ENCODE measurements at regions not wholly inside any gene's neighbourhood (a gene's known extent, or its start where the extent isn't known, plus 50 kb on each side); places are given as distances from the start of the nearest gene placed in this dataset.
A peak's percentile ranks its signal among the peaks of the same experiment; 100 is the strongest.

DNA sequence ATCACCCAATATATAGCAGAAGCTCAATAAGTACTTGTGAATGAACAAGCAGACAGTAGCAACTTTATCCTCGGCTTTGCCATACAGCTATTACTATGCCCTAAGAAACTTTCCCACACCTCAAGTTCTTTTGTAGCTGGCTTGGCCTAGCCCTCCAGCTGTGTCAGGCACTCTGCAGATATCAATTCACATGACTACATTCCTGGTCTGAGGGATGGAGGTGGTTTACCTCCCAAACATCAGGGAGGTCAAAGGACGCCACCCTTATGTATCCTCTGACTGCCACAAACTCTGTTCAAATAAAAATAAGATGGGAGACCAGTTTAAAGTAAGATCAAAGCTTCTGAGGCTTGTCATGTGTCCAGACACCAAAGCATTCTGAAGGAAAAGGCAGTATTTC, 416.3 kb downstream of the PIK3R1 start:
- TF ChIP-seq, protein P1, sequence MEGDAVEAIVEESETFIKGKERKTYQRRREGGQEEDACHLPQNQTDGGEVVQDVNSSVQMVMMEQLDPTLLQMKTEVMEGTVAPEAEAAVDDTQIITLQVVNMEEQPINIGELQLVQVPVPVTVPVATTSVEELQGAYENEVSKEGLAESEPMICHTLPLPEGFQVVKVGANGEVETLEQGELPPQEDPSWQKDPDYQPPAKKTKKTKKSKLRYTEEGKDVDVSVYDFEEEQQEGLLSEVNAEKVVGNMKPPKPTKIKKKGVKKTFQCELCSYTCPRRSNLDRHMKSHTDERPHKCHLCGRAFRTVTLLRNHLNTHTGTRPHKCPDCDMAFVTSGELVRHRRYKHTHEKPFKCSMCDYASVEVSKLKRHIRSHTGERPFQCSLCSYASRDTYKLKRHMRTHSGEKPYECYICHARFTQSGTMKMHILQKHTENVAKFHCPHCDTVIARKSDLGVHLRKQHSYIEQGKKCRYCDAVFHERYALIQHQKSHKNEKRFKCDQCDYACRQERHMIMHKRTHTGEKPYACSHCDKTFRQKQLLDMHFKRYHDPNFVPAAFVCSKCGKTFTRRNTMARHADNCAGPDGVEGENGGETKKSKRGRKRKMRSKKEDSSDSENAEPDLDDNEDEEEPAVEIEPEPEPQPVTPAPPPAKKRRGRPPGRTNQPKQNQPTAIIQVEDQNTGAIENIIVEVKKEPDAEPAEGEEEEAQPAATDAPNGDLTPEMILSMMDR (IDR thresholded peaks at IDR 0.05; ENCODE audit: unreplicated experiment), result no peak
- Mint-ChIP-seq H3K4me3 (ENCODE audit: unreplicated experiment) (no peak overlapping the region), H3K4me1 (ENCODE audit: unreplicated experiment) (no peaks in the 10 kb centered on the region), H3K27me3 (ENCODE audit: unreplicated experiment) (no peaks in the 10 kb centered on the region), H3K27ac (ENCODE audit: unreplicated experiment) (no peak overlapping the region), H3K36me3 (ENCODE audit: low read depth, unreplicated experiment) (no peaks in the 10 kb centered on the region), H3K9me3 (ENCODE audit: unreplicated experiment) (no peaks in the 10 kb centered on the region)
- DNase-seq (ENCODE audit: low spot score), result no peak

DNA sequence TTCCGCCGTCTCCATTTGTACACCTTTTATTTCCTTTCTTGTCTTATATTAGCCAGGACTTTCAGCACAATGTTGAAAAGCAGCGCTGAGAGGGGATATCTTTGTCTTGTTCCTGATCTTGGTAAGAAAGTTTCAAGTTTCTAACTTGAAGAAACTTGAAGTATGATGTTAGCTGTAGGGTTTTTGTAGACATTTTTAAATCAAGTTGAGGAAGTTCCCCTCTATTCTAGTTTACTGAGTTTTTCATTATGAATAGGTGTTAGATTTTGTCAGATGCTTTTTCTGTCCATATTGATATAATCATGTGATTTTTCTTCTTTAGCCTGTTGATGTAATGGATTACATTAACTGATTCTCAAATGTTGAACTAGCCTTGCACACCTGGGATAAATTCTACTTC, 425.7 kb downstream of the PIK3R1 start:
- peaks cover 3% of the 10 kb centered on the region for H3K27me3 Mint-ChIP-seq (ENCODE audit: unreplicated experiment)
- H3K27ac Mint-ChIP-seq (ENCODE audit: unreplicated experiment), result no peak overlapping the region
- H3K4me1 Mint-ChIP-seq (ENCODE audit: unreplicated experiment), result peaks cover 16% of the 10 kb centered on the region
- H3K4me3 Mint-ChIP-seq (ENCODE audit: unreplicated experiment), result no peak overlapping the region
- TF ChIP-seq, protein P1 (IDR thresholded peaks at IDR 0.05; ENCODE audit: unreplicated experiment), result no peak
- H3K36me3 Mint-ChIP-seq (ENCODE audit: low read depth, unreplicated experiment), result no peaks in the 10 kb centered on the region
- DNase-seq (ENCODE audit: low spot score), result no peak
- no peaks in the 10 kb centered on the region for H3K9me3 Mint-ChIP-seq (ENCODE audit: unreplicated experiment)

DNA sequence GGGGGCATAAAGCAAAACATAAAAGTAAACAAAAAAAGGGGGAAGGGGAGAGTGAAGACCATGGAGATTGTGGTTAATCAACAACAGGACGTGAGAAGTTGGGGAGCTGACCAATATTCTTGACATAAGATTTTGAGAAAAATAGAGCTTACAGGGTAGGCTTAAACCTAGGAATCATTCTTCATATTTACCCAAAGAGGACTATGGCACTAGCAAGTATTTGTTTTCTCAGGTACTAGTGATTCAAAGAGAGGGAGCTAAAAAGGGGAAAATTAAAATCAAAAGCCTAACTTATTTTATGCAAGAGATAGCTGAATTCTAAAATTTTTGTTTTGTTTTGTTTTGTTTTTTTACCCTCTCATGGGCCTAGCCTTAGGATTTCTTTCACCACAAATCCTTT, 427.5 kb downstream of the PIK3R1 start:
- H3K9me3 Mint-ChIP-seq (ENCODE audit: unreplicated experiment), result no peaks in the 10 kb centered on the region
- no peak for DNase-seq (ENCODE audit: low spot score)
- H3K4me3 Mint-ChIP-seq (ENCODE audit: unreplicated experiment), result no peak overlapping the region
- H3K36me3 Mint-ChIP-seq (ENCODE audit: low read depth, unreplicated experiment), result no peaks in the 10 kb centered on the region
- H3K4me1 Mint-ChIP-seq (ENCODE audit: unreplicated experiment), result peaks cover 16% of the 10 kb centered on the region
- TF ChIP-seq, protein P1 (IDR thresholded peaks at IDR 0.05; ENCODE audit: unreplicated experiment), result no peak
- peaks cover 3% of the 10 kb centered on the region for H3K27me3 Mint-ChIP-seq (ENCODE audit: unreplicated experiment)
- peak overlapping the region; percentile 80 for H3K27ac Mint-ChIP-seq (ENCODE audit: unreplicated experiment)

DNA sequence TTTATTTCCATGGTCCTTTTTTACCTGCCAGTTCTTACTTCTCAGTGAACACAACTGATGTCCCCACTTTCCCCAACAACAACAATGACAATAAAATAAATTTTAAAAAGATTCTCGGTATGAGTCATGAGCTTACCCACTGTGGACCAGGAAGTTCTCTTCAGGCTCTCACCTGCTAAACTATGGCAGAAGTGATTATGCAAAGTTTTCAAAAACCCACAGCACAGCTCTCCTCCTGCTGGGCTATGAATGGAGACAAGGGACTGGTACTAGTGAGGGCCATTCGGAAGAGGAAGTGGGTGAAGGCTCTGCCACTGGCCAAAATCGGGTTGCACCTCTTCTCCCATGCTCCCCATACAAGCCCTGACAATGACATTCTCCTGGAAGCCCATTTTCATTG, 429.4 kb downstream of the PIK3R1 start:
- H3K4me1 Mint-ChIP-seq (ENCODE audit: unreplicated experiment), result peaks cover 16% of the 10 kb centered on the region
- H3K4me3 Mint-ChIP-seq (ENCODE audit: unreplicated experiment), result no peak overlapping the region
- H3K27ac Mint-ChIP-seq (ENCODE audit: unreplicated experiment), result no peak overlapping the region
- H3K36me3 Mint-ChIP-seq (ENCODE audit: low read depth, unreplicated experiment), result no peaks in the 10 kb centered on the region
- no peaks in the 10 kb centered on the region for H3K9me3 Mint-ChIP-seq (ENCODE audit: unreplicated experiment)
- TF ChIP-seq, protein P1 (IDR thresholded peaks at IDR 0.05; ENCODE audit: unreplicated experiment), result no peak
- DNase-seq (ENCODE audit: low spot score), result no peak
- peaks cover 3% of the 10 kb centered on the region for H3K27me3 Mint-ChIP-seq (ENCODE audit: unreplicated experiment)

DNA sequence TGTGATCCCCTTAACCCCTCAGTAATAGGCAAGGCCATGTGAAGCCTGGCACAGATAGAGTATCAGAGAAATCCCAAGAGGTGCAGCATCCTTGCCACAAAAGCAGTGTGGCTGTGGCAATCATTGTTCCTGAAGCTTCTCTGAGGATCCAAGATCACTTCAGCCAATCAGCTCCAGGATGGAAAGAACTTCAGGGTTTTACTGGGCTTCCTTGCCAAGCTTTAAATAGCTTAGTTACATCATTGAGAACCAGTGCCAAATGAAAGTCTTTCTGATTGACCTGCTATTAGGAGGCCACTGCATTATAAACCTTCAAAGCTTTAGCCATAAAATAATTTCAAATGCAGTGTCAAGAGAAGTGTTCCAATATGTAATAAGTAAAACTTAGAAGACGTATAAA, 430.6 kb downstream of the PIK3R1 start:
- Mint-ChIP-seq H3K9me3 (ENCODE audit: unreplicated experiment) (no peaks in the 10 kb centered on the region), H3K36me3 (ENCODE audit: low read depth, unreplicated experiment) (no peaks in the 10 kb centered on the region), H3K4me1 (ENCODE audit: unreplicated experiment) (peaks cover 16% of the 10 kb centered on the region), H3K27ac (ENCODE audit: unreplicated experiment) (no peak overlapping the region), H3K27me3 (ENCODE audit: unreplicated experiment) (peaks cover 3% of the 10 kb centered on the region), H3K4me3 (ENCODE audit: unreplicated experiment) (no peak overlapping the region)
- DNase-seq (ENCODE audit: low spot score), result no peak
- TF ChIP-seq, protein P1 (IDR thresholded peaks at IDR 0.05; ENCODE audit: unreplicated experiment), result no peak
